Epithelial cell of esophagus (primary cell): ENCODE measurements at regions not wholly inside any gene's neighbourhood (a gene's known extent, or its start where the extent isn't known, plus 50 kb on each side); places are given as distances from the start of the nearest gene placed in this dataset.

Source experiments
- DNase-seq: peaks from one replicate; pipeline ENCODE4 v3.0.0; 2010; ENCODE audit warnings: low read depth
- H3K4me3 ChIP-seq: 2 replicates; pipeline ENCODE4 v1.5.1; 2011; ENCODE audit warnings: mild to moderate bottlenecking, low read length, control low read depth
- TF ChIP-seq, protein P1 (sequence below): IDR thresholded peaks from 2 replicates; pipeline ENCODE4 v1.5.1; 2011; ENCODE audit warnings: low read depth, mild to moderate bottlenecking, low read length, control low read depth, inconsistent platforms; ENCODE audit not compliant: insufficient read depth; ENCODE audit errors: missing control alignments

DNA sequence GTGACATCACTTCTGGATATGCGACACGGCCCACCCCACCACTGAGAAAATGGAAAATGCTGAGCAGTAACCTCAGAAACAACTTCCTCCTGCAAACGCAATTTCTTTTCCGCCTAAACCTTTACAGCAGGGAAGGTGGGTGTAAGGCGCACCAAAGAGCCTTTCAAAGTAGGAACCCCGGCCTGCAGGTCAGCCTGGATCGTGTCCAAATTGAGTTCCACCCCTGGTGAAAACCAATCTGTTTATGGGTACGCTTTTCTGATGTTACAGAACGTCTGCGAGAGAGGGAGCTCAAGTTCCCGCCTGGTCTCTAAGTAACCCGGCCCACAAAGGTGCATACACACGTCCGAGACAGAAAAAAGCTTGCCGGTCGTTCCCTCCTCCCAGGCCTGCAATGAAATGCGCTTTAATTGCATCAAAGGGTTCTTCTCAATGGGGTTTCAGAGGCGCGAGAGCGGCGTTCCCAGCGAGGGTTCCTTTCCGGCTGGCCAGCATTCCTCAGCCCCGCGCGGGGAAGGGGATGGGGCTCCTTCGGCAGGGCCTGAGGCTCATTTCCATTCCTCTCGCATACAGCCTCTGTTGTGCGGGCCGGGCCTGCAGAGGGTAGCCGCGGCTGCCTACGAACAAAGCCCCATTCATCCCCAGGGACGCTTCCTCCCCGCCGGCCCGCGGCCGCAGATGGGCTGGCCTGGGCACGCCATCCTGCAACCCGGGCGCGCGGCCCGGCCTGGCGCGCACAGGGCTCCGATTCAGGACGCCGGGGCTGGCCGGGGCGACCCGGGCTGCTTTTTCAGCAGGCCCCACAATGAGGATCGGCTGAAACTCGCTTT, 138.1 kb downstream of the TMCO5A start:
- TF ChIP-seq, protein P1, sequence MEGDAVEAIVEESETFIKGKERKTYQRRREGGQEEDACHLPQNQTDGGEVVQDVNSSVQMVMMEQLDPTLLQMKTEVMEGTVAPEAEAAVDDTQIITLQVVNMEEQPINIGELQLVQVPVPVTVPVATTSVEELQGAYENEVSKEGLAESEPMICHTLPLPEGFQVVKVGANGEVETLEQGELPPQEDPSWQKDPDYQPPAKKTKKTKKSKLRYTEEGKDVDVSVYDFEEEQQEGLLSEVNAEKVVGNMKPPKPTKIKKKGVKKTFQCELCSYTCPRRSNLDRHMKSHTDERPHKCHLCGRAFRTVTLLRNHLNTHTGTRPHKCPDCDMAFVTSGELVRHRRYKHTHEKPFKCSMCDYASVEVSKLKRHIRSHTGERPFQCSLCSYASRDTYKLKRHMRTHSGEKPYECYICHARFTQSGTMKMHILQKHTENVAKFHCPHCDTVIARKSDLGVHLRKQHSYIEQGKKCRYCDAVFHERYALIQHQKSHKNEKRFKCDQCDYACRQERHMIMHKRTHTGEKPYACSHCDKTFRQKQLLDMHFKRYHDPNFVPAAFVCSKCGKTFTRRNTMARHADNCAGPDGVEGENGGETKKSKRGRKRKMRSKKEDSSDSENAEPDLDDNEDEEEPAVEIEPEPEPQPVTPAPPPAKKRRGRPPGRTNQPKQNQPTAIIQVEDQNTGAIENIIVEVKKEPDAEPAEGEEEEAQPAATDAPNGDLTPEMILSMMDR = peak; percentile 38
- H3K4me3 ChIP-seq = peak overlapping the region; percentile 43
- peak; percentile 68 for DNase-seq

DNA sequence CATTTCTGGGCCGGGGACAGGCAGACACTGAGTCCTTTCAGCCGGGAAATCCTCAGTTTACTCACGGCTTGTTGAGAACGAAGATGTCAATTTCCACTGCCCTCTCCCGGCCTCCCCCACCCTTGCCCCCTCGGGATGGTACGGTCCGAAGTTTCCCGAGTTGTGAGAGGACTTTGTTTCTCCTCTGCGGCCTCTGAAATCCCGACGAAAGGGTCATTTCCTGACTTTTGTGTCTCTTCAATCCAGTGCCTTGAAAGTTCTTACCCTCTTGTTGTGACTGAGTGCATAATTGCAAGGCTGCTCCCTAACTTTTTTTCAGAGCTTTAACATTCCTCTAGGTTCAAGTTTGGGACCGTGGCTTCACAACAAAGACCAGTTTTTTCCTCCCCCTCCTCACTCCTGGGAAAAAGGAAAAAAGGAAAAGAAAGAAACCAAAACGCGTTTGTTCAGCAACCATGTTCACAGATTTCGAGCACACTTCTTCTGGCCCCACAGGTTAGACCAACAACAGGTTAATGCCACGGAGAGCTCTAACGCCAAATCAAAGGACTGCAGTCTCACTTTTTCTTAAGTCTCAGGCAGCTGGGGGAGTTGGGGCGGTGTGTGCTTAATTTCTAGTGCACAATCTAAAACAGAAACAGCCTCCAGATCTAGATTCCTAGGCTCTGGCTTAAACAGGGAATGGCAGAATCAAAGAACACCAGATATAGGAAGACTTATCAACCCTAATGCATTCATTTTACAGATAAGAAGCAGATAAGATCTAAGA, 138.9 kb downstream of the TMCO5A start:
- TF ChIP-seq, protein P1 = no peak
- peak overlapping the region; percentile 18 for H3K4me3 ChIP-seq
- peak; percentile 12 for DNase-seq

DNA sequence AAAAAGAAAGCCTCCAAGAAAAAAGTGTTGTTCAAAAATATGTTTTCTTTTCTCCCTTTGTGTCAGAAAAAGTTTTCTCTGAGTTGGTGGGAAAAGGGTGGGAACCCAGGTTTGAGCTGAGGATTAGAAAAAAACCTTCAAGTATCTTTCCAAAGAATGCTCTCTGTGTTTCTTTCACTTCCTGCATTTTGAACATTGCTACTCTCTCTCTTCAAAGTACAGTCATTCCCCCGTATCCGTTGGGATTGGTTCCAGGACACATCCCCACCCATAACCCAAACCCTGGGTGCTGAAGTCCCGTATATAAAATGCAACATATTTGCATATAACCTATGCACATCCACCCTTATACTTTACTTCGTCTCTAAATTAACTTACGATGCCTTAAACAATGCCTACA, 139.6 kb downstream of the TMCO5A start:
- TF ChIP-seq, protein P1 = no peak
- no peak for DNase-seq
- H3K4me3 ChIP-seq = no peak overlapping the region

DNA sequence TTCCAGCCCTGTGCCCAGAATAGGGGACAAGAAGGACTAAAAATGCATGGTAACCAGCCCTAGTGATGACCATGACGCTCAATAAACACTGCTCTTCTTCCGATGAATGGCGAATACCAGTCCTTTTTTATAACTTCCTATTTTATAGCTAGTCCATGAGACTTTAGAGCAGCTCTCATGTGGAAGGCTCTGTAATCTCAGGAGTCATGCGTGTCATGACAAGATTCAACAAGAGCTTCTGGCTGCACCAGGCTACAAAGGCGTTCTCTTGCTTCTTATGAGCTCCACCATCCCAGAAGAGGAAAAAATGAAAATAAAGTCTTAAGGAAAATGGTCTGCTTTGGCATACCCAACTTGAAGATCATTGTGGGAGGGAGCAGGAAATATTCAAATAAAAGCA, 141.0 kb downstream of the TMCO5A start:
- DNase-seq = peak; percentile 71
- TF ChIP-seq, protein P1 = no peak
- no peak overlapping the region for H3K4me3 ChIP-seq

DNA sequence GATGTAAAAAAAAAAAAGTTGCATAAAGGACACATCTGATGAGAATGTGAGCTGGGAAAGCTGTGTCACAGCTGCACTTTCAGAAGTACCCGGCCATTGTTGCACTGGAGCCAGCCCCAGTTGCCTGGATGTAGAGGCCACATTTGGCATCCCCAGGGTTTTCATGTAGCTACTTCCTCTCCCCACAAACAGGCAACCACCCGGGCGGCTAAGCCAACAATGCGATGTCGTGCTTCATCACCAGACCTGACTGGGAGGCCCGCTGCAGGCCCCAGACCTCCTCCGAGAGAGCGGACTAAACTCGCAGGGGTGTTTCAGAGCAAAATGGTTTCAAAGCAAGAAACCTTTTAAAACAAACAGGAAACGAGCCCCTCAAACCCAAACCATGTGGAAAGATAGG, 142.3 kb downstream of the TMCO5A start:
- H3K4me3 ChIP-seq = no peak overlapping the region
- TF ChIP-seq, protein P1 = no peak
- no peak for DNase-seq

DNA sequence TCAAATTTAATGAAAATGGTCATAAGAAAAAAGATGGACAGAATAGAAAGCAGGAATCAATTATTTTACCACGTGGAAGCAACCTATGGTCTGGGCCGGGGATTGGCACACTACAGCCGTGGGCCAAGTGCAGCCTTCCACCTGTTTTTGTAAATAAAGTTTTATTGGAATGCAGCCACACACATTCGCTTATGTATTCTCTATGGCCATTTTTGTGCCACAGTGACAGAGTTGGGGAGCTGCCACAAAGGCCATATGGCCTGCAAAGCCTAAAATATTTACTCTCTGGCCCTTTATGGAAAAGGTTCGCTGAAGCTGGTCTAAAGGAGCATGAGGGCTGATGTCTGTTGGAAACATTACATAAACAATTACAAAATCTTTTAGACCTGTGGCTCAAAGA, 144.8 kb downstream of the TMCO5A start:
- no peak for DNase-seq
- TF ChIP-seq, protein P1 = no peak
- H3K4me3 ChIP-seq = no peak overlapping the region
